Subcutaneous abdominal adipose tissue (tissue), 5 donors: ENCODE measurements at regions not wholly inside any gene's neighbourhood (a gene's known extent, or its start where the extent isn't known, plus 50 kb on each side); places are given as distances from the start of the nearest gene placed in this dataset.

Experiments used
- H3K27ac ChIP-seq: one replicate; pipeline ENCODE4 v1.7.0; 2013; ENCODE audit warnings: low read depth, mild to moderate bottlenecking, inconsistent platforms, low read length, moderate library complexity
- H3K27me3 ChIP-seq, 5 donors: one replicate each; pipeline ENCODE4 v1.7.0; 2013; ENCODE audit warnings: low read length in 5 of 5, inconsistent platforms in 1 of 5; ENCODE audit not compliant: control insufficient read depth in 5 of 5, insufficient read depth in 4 of 5
- H3K36me3 ChIP-seq, 5 donors: one replicate each; pipeline ENCODE4 v1.7.0; 2013; ENCODE audit warnings: low read length in 5 of 5; ENCODE audit not compliant: control insufficient read depth in 5 of 5, insufficient read depth in 5 of 5
- H3K4me1 ChIP-seq, 5 donors: one replicate each; pipeline ENCODE4 v1.7.0; 2013; ENCODE audit warnings: low read length in 5 of 5, mild to moderate bottlenecking in 3 of 5, moderate library complexity in 1 of 5; ENCODE audit not compliant: control insufficient read depth in 5 of 5, insufficient read depth in 5 of 5
- H3K4me3 ChIP-seq, 5 donors: one replicate each; pipeline ENCODE4 v1.7.0; 2013; ENCODE audit warnings: low read length in 5 of 5, low read depth in 1 of 5
- H3K9ac ChIP-seq, 5 donors: one replicate each; pipeline ENCODE4 v1.7.0; 2013; ENCODE audit warnings: low read length in 5 of 5, mild to moderate bottlenecking in 4 of 5, moderate library complexity in 3 of 5
- H3K9me3 ChIP-seq, 5 donors: one replicate each; pipeline ENCODE4 v1.7.0; 2013; ENCODE audit warnings: low read length in 5 of 5; ENCODE audit not compliant: control insufficient read depth in 5 of 5
- donor health status: healthy.
- donor health status: healthy.
- donor health status: healthy.
- donor health status: healthy.
- donor health status: healthy.

GRCh38 chr16:66169817-66170216 is 196.7 kb upstream of the CDH5 start:
- peaks cover 0 to 12% (median 5%) of the 10 kb centered on the region in 5 donors for H3K9me3 ChIP-seq
- no peak overlapping the region for H3K27ac ChIP-seq
- H3K4me3 ChIP-seq: no peak overlapping the region
- H3K4me1 ChIP-seq: no peaks in the 10 kb centered on the region
- no peaks in the 10 kb centered on the region for H3K36me3 ChIP-seq
- no peaks in the 10 kb centered on the region for H3K27me3 ChIP-seq
- no peak overlapping the region for H3K9ac ChIP-seq

GRCh38 chr16:66168777-66169176 is 197.7 kb upstream of the CDH5 start:
- Histone ChIP-seq H3K27ac (no peak overlapping the region), H3K4me1 (no peaks in the 10 kb centered on the region), H3K36me3 (no peaks in the 10 kb centered on the region), H3K27me3 (peaks cover 0 to 8% (median 0%) of the 10 kb centered on the region in 5 donors), H3K9ac (no peak overlapping the region), H3K9me3 (peaks cover 0 to 12% (median 5%) of the 10 kb centered on the region in 5 donors), H3K4me3 (no peak overlapping the region)

GRCh38 chr16:66167564-66168291 is 198.8 kb upstream of the CDH5 start:
- Histone ChIP-seq H3K4me1 (no peaks in the 10 kb centered on the region), H3K36me3 (no peaks in the 10 kb centered on the region), H3K9me3 (peaks cover 0 to 12% (median 5%) of the 10 kb centered on the region in 5 donors), H3K27me3 (peaks cover 0 to 8% (median 0%) of the 10 kb centered on the region in 5 donors), H3K27ac (no peak overlapping the region), H3K9ac (no peak overlapping the region), H3K4me3 (no peak overlapping the region)

- Histone ChIP-seq H3K9me3 (peaks cover 0 to 12% (median 5%) of the 10 kb centered on the region in 5 donors), H3K27me3 (peaks cover 0 to 8% (median 0%) of the 10 kb centered on the region in 5 donors), H3K9ac (no peak overlapping the region), H3K4me1 (no peaks in the 10 kb centered on the region), H3K27ac (no peak overlapping the region), H3K4me3 (no peak overlapping the region), H3K36me3 (no peaks in the 10 kb centered on the region)
Measured at GRCh38 chr16:66166490-66166889, 200.0 kb upstream of the CDH5 start.

- Histone ChIP-seq H3K36me3 (no peaks in the 10 kb centered on the region), H3K9me3 (peaks cover 0 to 12% (median 5%) of the 10 kb centered on the region in 5 donors), H3K27ac (no peak overlapping the region), H3K9ac (no peak overlapping the region), H3K4me3 (no peak overlapping the region), H3K4me1 (no peaks in the 10 kb centered on the region), H3K27me3 (peaks cover 0 to 8% (median 0%) of the 10 kb centered on the region in 5 donors)
Measured at GRCh38 chr16:66165879-66166278, 200.6 kb upstream of the CDH5 start.

- H3K36me3 ChIP-seq: no peaks in the 10 kb centered on the region
- no peaks in the 10 kb centered on the region for H3K4me1 ChIP-seq
- no peak overlapping the region for H3K27ac ChIP-seq
- H3K9me3 ChIP-seq: peaks cover 0 to 12% (median 5%) of the 10 kb centered on the region in 5 donors
- no peak overlapping the region for H3K9ac ChIP-seq
- no peak overlapping the region for H3K4me3 ChIP-seq
- peaks cover 0 to 8% (median 0%) of the 10 kb centered on the region in 5 donors for H3K27me3 ChIP-seq
Measured at GRCh38 chr16:66164581-66165247, 201.8 kb upstream of the CDH5 start.

GRCh38 chr16:66162821-66163220 is 203.7 kb upstream of the CDH5 start:
- H3K27ac ChIP-seq: no peak overlapping the region
- H3K4me1 ChIP-seq: no peaks in the 10 kb centered on the region
- H3K4me3 ChIP-seq: no peak overlapping the region
- peaks cover 0 to 12% (median 5%) of the 10 kb centered on the region in 5 donors for H3K9me3 ChIP-seq
- H3K36me3 ChIP-seq: no peaks in the 10 kb centered on the region
- H3K27me3 ChIP-seq: peaks cover 0 to 8% (median 0%) of the 10 kb centered on the region in 5 donors
- H3K9ac ChIP-seq: no peak overlapping the region

GRCh38 chr16:66161942-66162341 is 204.5 kb upstream of the CDH5 start:
- H3K9ac ChIP-seq: no peak overlapping the region
- H3K9me3 ChIP-seq: peaks cover 0 to 9% (median 4%) of the 10 kb centered on the region in 5 donors
- no peak overlapping the region for H3K4me3 ChIP-seq
- no peaks in the 10 kb centered on the region for H3K36me3 ChIP-seq
- no peak overlapping the region for H3K27ac ChIP-seq
- H3K4me1 ChIP-seq: no peaks in the 10 kb centered on the region
- peaks cover 0 to 8% (median 0%) of the 10 kb centered on the region in 5 donors for H3K27me3 ChIP-seq

- no peak overlapping the region for H3K4me3 ChIP-seq
- peaks cover 0 to 8% (median 0%) of the 10 kb centered on the region in 5 donors for H3K27me3 ChIP-seq
- no peaks in the 10 kb centered on the region for H3K4me1 ChIP-seq
- peaks cover 0 to 4% (median 0%) of the 10 kb centered on the region in 5 donors for H3K9me3 ChIP-seq
- no peaks in the 10 kb centered on the region for H3K36me3 ChIP-seq
- H3K27ac ChIP-seq: no peak overlapping the region
- H3K9ac ChIP-seq: no peak overlapping the region
Measured at GRCh38 chr16:66161269-66161668, 205.2 kb upstream of the CDH5 start.

GRCh38 chr16:66159987-66160386 is 206.5 kb upstream of the CDH5 start:
- H3K27ac ChIP-seq: no peak overlapping the region
- no peak overlapping the region for H3K9ac ChIP-seq
- H3K4me1 ChIP-seq: no peaks in the 10 kb centered on the region
- H3K4me3 ChIP-seq: no peak overlapping the region
- H3K27me3 ChIP-seq: peaks cover 0 to 8% (median 0%) of the 10 kb centered on the region in 5 donors
- no peaks in the 10 kb centered on the region for H3K36me3 ChIP-seq
- H3K9me3 ChIP-seq: no peaks in the 10 kb centered on the region
